HG03045 (cell line): ENCODE measurements at regions not wholly inside any gene's neighbourhood (a gene's known extent, or its start where the extent isn't known, plus 50 kb on each side); places are given as distances from the start of the nearest gene placed in this dataset.

Source experiments
- ATAC-seq: cut with Tn5 transposase; IDR thresholded peaks from one replicate; pipeline ENCODE4 v1.9.1; 2021; ENCODE audit warnings: mild to moderate bottlenecking, moderate library complexity; ENCODE audit not compliant: unreplicated experiment

GRCh38 chrX:39318506-39319343 lies 517.5 kb downstream of the MID1IP1 start:
- no peak for ATAC-seq

- ATAC-seq: no peak
Measured at GRCh38 chrX:39320165-39320564, 518.9 kb downstream of the MID1IP1 start.

GRCh38 chrX:39322496-39322895 lies 521.2 kb downstream of the MID1IP1 start:
- ATAC-seq: no peak

- ATAC-seq: no peak
Measured at GRCh38 chrX:39324233-39324930, 523.1 kb downstream of the MID1IP1 start.

- ATAC-seq: no peak
Measured at GRCh38 chrX:39327255-39327654, 526.0 kb downstream of the MID1IP1 start.

- no peak for ATAC-seq
Measured at GRCh38 chrX:39327705-39328104, 526.4 kb downstream of the MID1IP1 start.

- ATAC-seq: no peak
Measured at GRCh38 chrX:39328661-39329060, 527.4 kb downstream of the MID1IP1 start.

- ATAC-seq: no peak
Measured at GRCh38 chrX:39331082-39331704, 529.9 kb downstream of the MID1IP1 start.

GRCh38 chrX:39333451-39333850 lies 532.2 kb downstream of the MID1IP1 start:
- no peak for ATAC-seq

GRCh38 chrX:39335513-39336235 lies 534.4 kb downstream of the MID1IP1 start:
- ATAC-seq: no peak

- ATAC-seq: no peak
Measured at GRCh38 chrX:39336671-39337311, 535.5 kb downstream of the MID1IP1 start.

GRCh38 chrX:39337451-39337850 lies 536.2 kb downstream of the MID1IP1 start:
- no peak for ATAC-seq

- no peak for ATAC-seq
Measured at GRCh38 chrX:39338583-39338982, 537.3 kb downstream of the MID1IP1 start.

- ATAC-seq: no peak
Measured at GRCh38 chrX:39356119-39356807, 555.0 kb downstream of the MID1IP1 start.

GRCh38 chrX:39360101-39360500 lies 558.8 kb downstream of the MID1IP1 start:
- no peak for ATAC-seq

GRCh38 chrX:39361736-39362135 lies 560.5 kb downstream of the MID1IP1 start:
- no peak for ATAC-seq

GRCh38 chrX:39367416-39367815 lies 566.2 kb downstream of the MID1IP1 start:
- ATAC-seq: no peak

GRCh38 chrX:39372115-39372514 lies 570.9 kb downstream of the MID1IP1 start:
- no peak for ATAC-seq

GRCh38 chrX:39377157-39377556 lies 575.9 kb downstream of the MID1IP1 start:
- no peak for ATAC-seq

- no peak for ATAC-seq
Measured at GRCh38 chrX:39377773-39378172, 576.5 kb downstream of the MID1IP1 start.
